Vagina (tissue), 2 donors: ENCODE measurements at regions not wholly inside any gene's neighbourhood (a gene's known extent, or its start where the extent isn't known, plus 50 kb on each side); places are given as distances from the start of the nearest gene placed in this dataset.

ENCODE experiments used
- DNase-seq, 2 donors: peaks; one replicate each; pipeline ENCODE4 v3.0.0-alpha.2; 2017; ENCODE audit errors: extremely low spot score in 2 of 2
- H3K27ac ChIP-seq: fragments of 200-600 bp; sonication (generic); one replicate; pipeline ENCODE4 v1.5.1; 2019
- H3K27me3 ChIP-seq: fragments of 200-600 bp; sonication (generic); one replicate; pipeline ENCODE4 v1.5.1; 2019
- H3K36me3 ChIP-seq, 2 donors: fragments of 200-600 bp; sonication (generic); one replicate each; pipeline ENCODE4 v1.5.1; 2017 to 2019
- H3K4me1 ChIP-seq: fragments of 200-600 bp; sonication (generic); one replicate; pipeline ENCODE4 v1.5.1; 2019
- H3K4me3 ChIP-seq, 2 donors: fragments of 200-600 bp; sonication (generic); 1 replicate in 1 of 2; 2 replicates in 1 of 2; pipeline ENCODE4 v1.5.1; 2016 to 2019
- H3K9me3 ChIP-seq: fragments of 200-600 bp; sonication (generic); one replicate; pipeline ENCODE4 v1.5.1; 2019
- CTCF ChIP-seq, 3 experiments: fragments of 450-650 bp in 2 of 3; fragments of 200-600 bp in 1 of 3; sonication (generic) in 1 of 3; IDR thresholded peaks; one replicate each; pipeline ENCODE4 v1.5.1; 2017 to 2019; ENCODE audit warnings: antibody characterized with exemption in 3 of 3, mild to moderate bottlenecking in 2 of 3, moderate library complexity in 2 of 3
- POLR2A ChIP-seq, 2 donors: fragments of 450-650 bp; IDR thresholded peaks; one replicate each; pipeline ENCODE4 v1.6.1; 2017; ENCODE audit warnings: antibody characterized with exemption in 2 of 2, mild to moderate bottlenecking in 2 of 2, moderate library complexity in 2 of 2
- POLR2AphosphoS5 ChIP-seq, 2 donors: sonication (generic); formaldehyde crosslinking; IDR thresholded peaks; one replicate each; pipeline ENCODE4 v1.9.0; 2017; ENCODE audit warnings: antibody characterized with exemption in 2 of 2, mild to moderate bottlenecking in 2 of 2, low read depth in 1 of 2; ENCODE audit not compliant: insufficient read depth in 1 of 2
- intact Hi-C: fragments of 100-400 bp; cut with DNase I; formaldehyde crosslinking; loops from one replicate; pipeline ENCODE4 v1.15.1; 2023

GRCh38 chr9:31519424-31519823 lies 865.0 kb upstream of the ACO1 start:
- H3K27ac ChIP-seq: no peak overlapping the region
- H3K4me3 ChIP-seq: no peak overlapping the region
- H3K27me3 ChIP-seq: no peaks in the 10 kb centered on the region
- DNase-seq: no peak
- no peaks in the 10 kb centered on the region for H3K4me1 ChIP-seq
- TF ChIP-seq POLR2A (IDR thresholded peaks at IDR 0.05): no peak
- no peak for TF ChIP-seq CTCF (IDR thresholded peaks at IDR 0.05)
- no peak for TF ChIP-seq POLR2AphosphoS5 (IDR thresholded peaks at IDR 0.05; ENCODE audit: insufficient read depth in 1 of 2, low read depth in 1 of 2)
- intact Hi-C loops: no loop called here
- no peaks in the 10 kb centered on the region for H3K36me3 ChIP-seq
- no peaks in the 10 kb centered on the region for H3K9me3 ChIP-seq

GRCh38 chr9:31519826-31520225 lies 864.6 kb upstream of the ACO1 start:
- intact Hi-C loops: no loop called here
- Histone ChIP-seq H3K4me3 (no peak overlapping the region), H3K27me3 (no peaks in the 10 kb centered on the region), H3K27ac (no peak overlapping the region), H3K36me3 (no peaks in the 10 kb centered on the region), H3K9me3 (no peaks in the 10 kb centered on the region), H3K4me1 (no peaks in the 10 kb centered on the region)
- TF ChIP-seq POLR2A (IDR thresholded peaks at IDR 0.05): no peak
- no peak for TF ChIP-seq CTCF (IDR thresholded peaks at IDR 0.05)
- TF ChIP-seq POLR2AphosphoS5 (IDR thresholded peaks at IDR 0.05; ENCODE audit: insufficient read depth in 1 of 2, low read depth in 1 of 2): no peak
- DNase-seq: no peak

- TF ChIP-seq CTCF (IDR thresholded peaks at IDR 0.05): no peak
- no peak for TF ChIP-seq POLR2AphosphoS5 (IDR thresholded peaks at IDR 0.05; ENCODE audit: insufficient read depth in 1 of 2, low read depth in 1 of 2)
- TF ChIP-seq POLR2A (IDR thresholded peaks at IDR 0.05): no peak
Observed at GRCh38 chr9:31520301-31521085, 864.0 kb upstream of the ACO1 start.

GRCh38 chr9:31535651-31536050 lies 848.8 kb upstream of the ACO1 start:
- H3K4me3 ChIP-seq: no peak overlapping the region
- intact Hi-C loops: no loop called here
- no peaks in the 10 kb centered on the region for H3K36me3 ChIP-seq
- no peaks in the 10 kb centered on the region for H3K4me1 ChIP-seq
- no peaks in the 10 kb centered on the region for H3K27me3 ChIP-seq
- no peak for DNase-seq
- no peaks in the 10 kb centered on the region for H3K9me3 ChIP-seq
- no peak for TF ChIP-seq POLR2AphosphoS5 (IDR thresholded peaks at IDR 0.05; ENCODE audit: insufficient read depth in 1 of 2, low read depth in 1 of 2)
- TF ChIP-seq POLR2A (IDR thresholded peaks at IDR 0.05): no peak
- TF ChIP-seq CTCF (IDR thresholded peaks at IDR 0.05): no peak
- no peak overlapping the region for H3K27ac ChIP-seq

More at GRCh38 chr9:31520301-31521085, 864.0 kb upstream of the ACO1 start:
- no peak for DNase-seq
- Histone ChIP-seq H3K9me3 (no peaks in the 10 kb centered on the region), H3K36me3 (no peaks in the 10 kb centered on the region), H3K27me3 (no peaks in the 10 kb centered on the region), H3K4me3 (no peak overlapping the region), H3K4me1 (no peaks in the 10 kb centered on the region), H3K27ac (no peak overlapping the region)
- intact Hi-C loops: no loop called here

GRCh38 chr9:31536471-31536870 lies 848.0 kb upstream of the ACO1 start:
- intact Hi-C loops: no loop called here

More at GRCh38 chr9:31536471-31536870, 848.0 kb upstream of the ACO1 start:
- no peaks in the 10 kb centered on the region for H3K36me3 ChIP-seq
- H3K4me1 ChIP-seq: peaks cover 2% of the 10 kb centered on the region
- no peaks in the 10 kb centered on the region for H3K27me3 ChIP-seq
- H3K27ac ChIP-seq: no peak overlapping the region
- H3K4me3 ChIP-seq: no peak overlapping the region
- no peaks in the 10 kb centered on the region for H3K9me3 ChIP-seq
- no peak for TF ChIP-seq POLR2A (IDR thresholded peaks at IDR 0.05)
- TF ChIP-seq CTCF (IDR thresholded peaks at IDR 0.05): no peak
- no peak for TF ChIP-seq POLR2AphosphoS5 (IDR thresholded peaks at IDR 0.05; ENCODE audit: insufficient read depth in 1 of 2, low read depth in 1 of 2)
- no peak for DNase-seq
